ENCODE measurements at regions not wholly inside any gene's neighbourhood (a gene's known extent, or its start where the extent isn't known, plus 50 kb on each side); places are given as distances from the start of the nearest gene placed in this dataset.

GRCh38 chr5:52668139-52668538, 119.6 kb upstream of the ITGA1 start (continued):
- TF ChIP-seq CHD7 (IDR thresholded peaks at IDR 0.05; ENCODE audit: insufficient replicate concordance, low read length) = no peak
- TF ChIP-seq SIX5 (IDR thresholded peaks at IDR 0.05; ENCODE audit: low read depth, low read length) = no peak
- no peak for TF ChIP-seq CBX5 (IDR thresholded peaks at IDR 0.05; ENCODE audit: low read depth, low read length)
- no peak for TF ChIP-seq SIRT6 (IDR thresholded peaks at IDR 0.05; ENCODE audit: low read length)
- no peak for TF ChIP-seq EP300 (IDR thresholded peaks at IDR 0.05; ENCODE audit: borderline replicate concordance in 1 of 2, low read depth in 2 of 2, low read length in 2 of 2)
- TF ChIP-seq KDM4A (IDR thresholded peaks at IDR 0.05; ENCODE audit: low read depth, low read length, severe bottlenecking) = no peak
- TF ChIP-seq BCL11A (IDR thresholded peaks at IDR 0.05; ENCODE audit: low read depth in 2 of 2, low read length in 2 of 2) = no peak

All from H1 (cell line).